GM21723 (cell line): ENCODE measurements at regions not wholly inside any gene's neighbourhood (a gene's known extent, or its start where the extent isn't known, plus 50 kb on each side); places are given as distances from the start of the nearest gene placed in this dataset.
"Not testable (repeated sequence)": the region's sequence is repeated elsewhere in the genome, so short reads cannot be mapped to it uniquely, and the experiment has no call there.

Experiments
- ATAC-seq: cut with Tn5 transposase; IDR thresholded peaks from one replicate; pipeline ENCODE4 v1.9.1; 2021; ENCODE audit warnings: mild to moderate bottlenecking, moderate library complexity; ENCODE audit not compliant: unreplicated experiment

- ATAC-seq, result no peak
These were observed 519.7 kb downstream of the PCDH7 start for GRCh38 chr4:31239886-31240285.

- ATAC-seq, result no peak
These were observed 521.4 kb downstream of the PCDH7 start for GRCh38 chr4:31241504-31242106.

GRCh38 chr4:31246856-31247255, 526.7 kb downstream of the PCDH7 start:
- ATAC-seq, result no peak

GRCh38 chr4:31259119-31259518, 539.0 kb downstream of the PCDH7 start:
- no peak for ATAC-seq

GRCh38 chr4:31261632-31262031, 541.5 kb downstream of the PCDH7 start:
- no peak for ATAC-seq

- not testable (repeated sequence) for ATAC-seq
These were observed 545.9 kb downstream of the PCDH7 start for GRCh38 chr4:31266094-31266493.

GRCh38 chr4:31272331-31273061, 552.3 kb downstream of the PCDH7 start:
- ATAC-seq, result no peak

- ATAC-seq, result no peak
These were observed 555.7 kb downstream of the PCDH7 start for GRCh38 chr4:31275906-31276305.

GRCh38 chr4:31283679-31284078, 563.5 kb downstream of the PCDH7 start:
- ATAC-seq, result no peak

- ATAC-seq, result peak; percentile 19
These were observed 570.7 kb downstream of the PCDH7 start for GRCh38 chr4:31290836-31291235.

- peak; percentile 81 for ATAC-seq
These were observed 571.1 kb downstream of the PCDH7 start for GRCh38 chr4:31291238-31291637.

- ATAC-seq, result no peak
These were observed 574.7 kb downstream of the PCDH7 start for GRCh38 chr4:31294655-31295480.

GRCh38 chr4:31298737-31299136, 578.6 kb downstream of the PCDH7 start:
- no peak for ATAC-seq

- ATAC-seq, result no peak
These were observed 586.9 kb downstream of the PCDH7 start for GRCh38 chr4:31307029-31307428.

- ATAC-seq, result no peak
These were observed 604.6 kb downstream of the PCDH7 start for GRCh38 chr4:31324814-31325213.

GRCh38 chr4:31325300-31325699, 605.1 kb downstream of the PCDH7 start:
- ATAC-seq, result no peak

- ATAC-seq, result no peak
These were observed 606.9 kb downstream of the PCDH7 start for GRCh38 chr4:31327031-31327430.

GRCh38 chr4:31328932-31329331, 608.8 kb downstream of the PCDH7 start:
- no peak for ATAC-seq

- no peak for ATAC-seq
These were observed 614.1 kb downstream of the PCDH7 start for GRCh38 chr4:31334086-31334910.

- ATAC-seq, result no peak
These were observed 617.8 kb downstream of the PCDH7 start for GRCh38 chr4:31338000-31338399.
